Panc1 (cell line): ENCODE measurements at regions not wholly inside any gene's neighbourhood (a gene's known extent, or its start where the extent isn't known, plus 50 kb on each side); places are given as distances from the start of the nearest gene placed in this dataset.

Experiments used
- CTCF ChIP-seq: fragments of 450-650 bp; IDR thresholded peaks from 2 replicates; pipeline ENCODE4 v1.5.1; 2017; ENCODE audit warnings: mild to moderate bottlenecking
- POLR2AphosphoS5 ChIP-seq: IDR thresholded peaks from 2 replicates; pipeline ENCODE4 v1.6.1; 2012; ENCODE audit warnings: mild to moderate bottlenecking, low read depth, low read length, moderate library complexity
- TCF7L2 ChIP-seq: IDR thresholded peaks from 2 replicates; pipeline ENCODE4 v1.6.1; 2011; ENCODE audit warnings: mild to moderate bottlenecking, low read depth, low read length, inconsistent platforms

GRCh38 chr15:92848852-92849598 is 51.1 kb upstream of the CHD2 start:
- TF ChIP-seq CTCF (no peak), POLR2AphosphoS5 (no peak), TCF7L2 (no peak)
